HG03060 (cell line): ENCODE measurements at regions not wholly inside any gene's neighbourhood (a gene's known extent, or its start where the extent isn't known, plus 50 kb on each side); places are given as distances from the start of the nearest gene placed in this dataset.
A peak's percentile ranks its signal among the peaks of the same experiment; 100 is the strongest.

Experiments used
- ATAC-seq: cut with Tn5 transposase; IDR thresholded peaks from one replicate; pipeline ENCODE4 v1.9.1; 2021; ENCODE audit warnings: low read depth, moderate number of reproducible peaks; ENCODE audit not compliant: unreplicated experiment

DNA sequence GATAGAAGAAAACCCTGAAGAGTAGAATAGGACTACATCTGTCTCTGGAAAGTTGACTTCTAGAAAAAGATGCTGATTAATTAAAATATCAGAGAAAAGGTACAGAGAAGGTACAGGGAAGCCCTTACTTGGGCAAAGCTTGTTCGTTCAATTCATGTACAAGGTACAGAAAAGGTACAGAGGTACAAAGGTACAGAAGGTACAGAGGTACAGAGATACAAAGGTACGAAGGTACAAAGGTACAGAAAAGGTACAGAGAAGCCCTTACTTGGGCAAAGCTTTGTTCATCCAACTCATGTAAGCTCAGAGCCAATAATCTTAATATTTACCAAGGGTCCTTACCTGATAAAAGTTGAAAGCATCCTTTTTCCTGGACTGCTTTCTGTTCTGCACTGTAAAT, 182.3 kb downstream of the PCSK1 start:
- ATAC-seq, result no peak

DNA sequence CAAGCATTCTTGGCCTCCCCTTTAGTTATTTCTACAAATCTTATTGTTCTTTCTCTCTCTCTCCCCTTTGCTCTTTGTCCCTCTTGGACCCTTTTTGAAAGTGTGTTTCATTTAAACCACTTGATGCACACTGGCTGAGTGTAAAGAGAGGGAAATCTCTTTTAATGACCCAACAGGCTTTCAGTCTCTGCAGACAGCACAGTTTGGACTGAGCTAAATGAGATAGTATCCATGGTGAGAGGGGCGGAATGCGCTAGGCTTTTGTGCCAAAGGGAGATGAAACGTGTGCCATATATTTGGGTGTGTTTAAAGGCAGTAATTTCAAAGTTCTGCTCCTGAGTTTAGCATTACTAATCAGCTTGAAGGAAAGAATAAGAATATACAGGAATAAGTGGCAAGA, 184.9 kb downstream of the PCSK1 start:
- ATAC-seq, result no peak

GRCh38 chr5:96247708-96248107, 185.3 kb downstream of the PCSK1 start:
- ATAC-seq, result no peak

DNA sequence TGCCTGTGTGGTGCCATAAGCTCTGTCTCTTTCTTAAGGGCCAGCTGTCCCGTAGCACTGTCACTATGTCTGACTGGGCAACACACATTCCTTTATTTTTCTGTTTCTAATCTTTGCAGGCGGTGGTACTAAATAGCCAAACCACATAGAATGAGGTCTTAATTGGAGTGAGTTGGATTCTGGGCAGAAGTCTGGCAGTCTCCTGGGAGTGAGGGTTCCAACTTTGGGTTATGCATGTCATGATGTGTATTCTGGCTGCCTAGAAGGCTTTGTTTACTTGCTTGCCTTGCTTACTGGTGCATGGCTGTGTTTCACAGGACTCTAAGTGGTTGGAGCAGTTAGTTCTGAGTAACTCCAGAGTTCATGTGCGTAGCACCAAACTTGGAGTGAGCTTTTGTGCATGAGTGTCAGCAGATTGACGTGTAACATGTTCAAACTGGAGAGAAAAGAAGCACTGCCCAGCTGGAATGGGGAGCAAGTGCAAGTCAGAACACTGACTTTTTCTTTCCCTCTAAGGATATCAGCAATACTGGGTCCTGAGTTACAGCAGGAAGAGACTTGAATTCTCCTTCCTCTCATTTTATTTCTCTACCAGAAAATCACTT, 185.8 kb downstream of the PCSK1 start:
- ATAC-seq, result no peak

DNA sequence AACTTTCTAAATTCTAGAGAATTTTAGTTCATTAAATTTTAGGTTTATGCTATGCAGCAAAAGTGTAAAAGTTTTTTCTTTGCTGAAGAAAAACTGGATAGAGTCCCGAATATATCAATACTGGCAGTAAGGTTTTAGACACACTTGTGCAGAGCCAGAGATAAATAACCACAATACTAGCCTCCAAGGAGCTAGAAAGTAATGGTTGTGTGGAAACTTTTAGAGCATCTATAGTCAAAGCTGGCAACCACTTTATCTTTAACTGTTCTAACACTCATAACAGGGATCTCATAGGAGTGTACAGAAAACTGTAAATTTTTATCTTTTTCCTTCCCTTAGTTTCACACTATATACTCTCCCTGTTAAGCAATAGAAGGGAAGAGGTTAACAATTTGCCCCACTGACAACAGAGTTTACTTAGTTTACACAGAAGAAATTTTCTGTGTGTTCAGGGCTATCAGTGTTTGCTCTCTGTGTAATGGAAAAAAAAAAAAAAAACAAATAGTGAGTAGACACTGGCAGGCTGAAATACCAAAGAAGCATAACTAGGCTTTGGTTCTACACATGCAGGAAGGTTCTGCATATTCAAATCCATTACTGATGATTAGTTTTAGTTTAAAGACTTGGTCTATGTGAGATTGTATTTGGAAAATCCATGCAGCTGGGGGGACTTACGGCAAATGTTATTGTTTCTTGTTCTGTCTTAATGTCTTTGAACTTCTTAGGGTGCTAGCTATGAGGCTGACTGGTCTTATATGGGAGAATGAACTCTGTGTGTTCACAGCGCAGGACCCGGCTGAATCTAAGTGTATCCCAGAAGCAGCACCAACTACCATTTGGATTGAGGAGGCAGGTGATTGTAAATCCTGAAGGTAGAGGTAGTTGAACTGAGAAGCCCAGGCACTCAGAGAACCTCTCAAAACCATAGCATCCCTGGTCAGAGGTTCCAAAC, 187.6 kb downstream of the PCSK1 start:
- ATAC-seq, result no peak

DNA sequence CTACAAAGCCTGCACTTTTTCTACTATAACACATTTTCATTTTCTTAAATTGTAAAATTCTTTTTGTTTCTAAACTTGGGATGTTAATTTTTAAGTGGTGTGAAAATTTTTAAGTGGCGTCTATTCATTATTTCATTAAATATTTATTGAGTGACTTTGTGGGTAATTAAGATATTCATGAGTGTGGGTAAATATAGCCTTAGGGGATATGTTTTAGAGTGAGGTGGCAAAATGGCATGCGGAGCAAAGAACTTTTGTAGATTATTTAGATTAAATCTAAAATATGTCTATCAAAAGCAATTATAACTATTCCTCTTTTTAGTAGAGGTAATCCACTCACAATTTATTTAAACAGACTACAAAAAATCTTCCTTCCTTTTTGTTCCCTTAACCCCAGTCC, 188.4 kb downstream of the PCSK1 start:
- ATAC-seq, result no peak

GRCh38 chr5:96243862-96244261, 189.2 kb downstream of the PCSK1 start:
- ATAC-seq, result no peak

DNA sequence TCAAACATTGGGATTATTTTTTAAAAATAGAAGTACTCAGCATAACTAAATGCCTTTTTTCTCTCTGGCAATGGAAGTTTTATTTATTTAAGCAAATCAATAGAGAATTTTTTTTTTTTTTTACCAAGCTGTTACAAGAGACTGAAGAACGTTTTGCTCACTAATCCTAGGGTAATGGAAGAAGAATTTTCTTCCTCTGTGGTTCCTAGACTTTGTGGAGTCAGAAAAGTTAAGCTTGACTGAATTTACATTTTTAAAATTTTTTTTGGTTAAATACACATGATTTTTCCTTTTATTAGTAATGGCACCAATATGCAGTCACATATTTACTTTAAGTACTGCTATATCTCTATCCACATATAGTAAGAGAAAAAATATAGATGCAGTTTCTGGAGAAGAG, 189.8 kb downstream of the PCSK1 start:
- ATAC-seq, result no peak

DNA sequence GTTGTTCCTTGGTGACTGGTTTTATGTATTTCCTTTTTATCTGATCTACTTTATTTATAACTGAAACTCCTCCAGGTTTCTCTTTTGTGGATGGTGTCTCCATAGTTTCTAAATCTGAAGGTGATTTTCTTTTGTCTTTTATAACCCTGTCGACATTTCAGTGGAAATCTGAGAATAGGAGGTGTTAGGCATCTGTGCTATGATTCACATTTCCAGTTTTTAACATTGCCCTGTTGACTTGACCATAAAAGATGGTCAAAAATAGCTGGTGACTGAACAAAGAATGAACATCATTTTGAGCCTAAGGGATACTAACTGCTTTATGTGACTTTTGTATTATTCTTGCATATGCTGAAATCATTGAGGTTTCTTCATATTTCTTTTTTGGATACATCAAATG, 190.5 kb downstream of the PCSK1 start:
- ATAC-seq, result no peak

DNA sequence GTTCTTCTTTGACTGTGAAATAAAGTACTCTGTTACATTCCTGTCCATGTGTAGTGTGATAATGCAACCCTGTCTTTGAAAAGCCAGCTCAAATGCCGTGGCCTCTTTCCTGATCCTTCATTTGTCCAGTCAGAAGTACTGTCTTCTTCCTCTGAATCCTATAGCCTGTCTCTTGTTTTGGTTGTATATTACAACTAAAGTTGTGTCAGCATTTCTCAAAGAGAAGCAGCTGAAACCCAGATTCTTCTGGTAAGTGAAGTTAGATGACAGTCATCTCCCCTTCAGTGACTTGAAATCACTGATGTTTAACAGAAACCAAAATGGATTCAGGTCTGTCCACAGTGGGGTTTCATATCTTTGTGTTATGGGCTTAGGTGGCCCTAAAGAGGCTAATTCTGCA, 196.2 kb downstream of the PCSK1 start:
- no peak for ATAC-seq

DNA sequence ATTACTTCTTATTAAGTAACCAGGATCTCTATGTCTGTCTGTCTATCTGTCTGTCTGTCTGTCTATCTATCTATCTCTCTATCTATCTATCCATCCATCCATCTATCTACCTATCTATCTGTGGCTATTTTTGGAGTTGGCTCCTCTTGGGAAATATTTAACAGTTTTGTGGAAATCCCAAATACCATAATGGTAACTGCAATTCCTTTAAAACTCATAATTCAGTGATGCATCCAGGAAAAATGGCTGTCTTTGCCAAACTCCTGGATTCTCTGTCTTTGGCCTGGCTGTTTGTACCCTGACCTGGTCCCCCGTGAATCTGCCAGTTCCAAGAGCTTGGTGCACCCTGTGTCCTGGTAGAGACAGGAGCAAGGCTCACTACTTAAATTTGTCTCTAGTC, 197.0 kb downstream of the PCSK1 start:
- no peak for ATAC-seq

GRCh38 chr5:96235008-96235910, 197.8 kb downstream of the PCSK1 start:
- no peak for ATAC-seq

DNA sequence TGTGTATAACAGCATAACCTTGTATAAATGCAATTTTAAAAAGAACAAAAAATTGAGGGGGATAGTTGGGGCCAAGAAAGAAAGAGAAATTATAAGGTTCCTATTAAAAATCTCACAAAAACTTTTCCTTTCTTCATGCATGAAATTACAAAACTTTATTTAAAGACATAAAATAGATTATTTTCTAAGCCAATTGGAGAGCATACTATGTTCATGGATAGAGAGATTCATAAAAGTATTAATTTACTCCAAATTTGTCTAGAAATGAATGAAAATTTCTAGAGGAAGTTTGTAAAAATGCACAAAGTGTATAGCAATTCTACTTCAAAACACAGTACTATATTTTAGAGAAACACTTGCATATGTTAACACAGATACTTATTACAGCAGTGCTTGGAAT, 200.4 kb downstream of the PCSK1 start:
- no peak for ATAC-seq

- ATAC-seq, result no peak
Measured at GRCh38 chr5:96229188-96229587, 203.9 kb downstream of the PCSK1 start.

DNA sequence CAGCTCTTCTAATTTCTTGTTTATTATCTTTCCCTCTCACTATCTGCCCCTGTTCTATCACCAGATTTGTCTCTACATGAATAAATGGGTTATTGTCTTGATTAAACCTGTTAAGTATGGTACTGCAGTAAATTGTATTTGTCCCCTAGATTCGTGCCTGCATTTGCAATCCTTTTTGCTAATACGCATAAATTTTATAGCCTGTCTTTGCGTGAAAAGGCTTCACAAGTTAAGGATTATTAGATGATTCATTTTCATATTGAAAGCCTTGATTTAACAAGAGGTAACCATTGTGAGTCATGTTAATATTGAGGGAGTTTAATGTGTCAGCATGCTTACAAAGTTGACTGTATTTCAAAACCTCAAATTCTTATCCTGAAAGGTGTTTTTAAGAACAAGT, 204.6 kb downstream of the PCSK1 start:
- ATAC-seq, result no peak

DNA sequence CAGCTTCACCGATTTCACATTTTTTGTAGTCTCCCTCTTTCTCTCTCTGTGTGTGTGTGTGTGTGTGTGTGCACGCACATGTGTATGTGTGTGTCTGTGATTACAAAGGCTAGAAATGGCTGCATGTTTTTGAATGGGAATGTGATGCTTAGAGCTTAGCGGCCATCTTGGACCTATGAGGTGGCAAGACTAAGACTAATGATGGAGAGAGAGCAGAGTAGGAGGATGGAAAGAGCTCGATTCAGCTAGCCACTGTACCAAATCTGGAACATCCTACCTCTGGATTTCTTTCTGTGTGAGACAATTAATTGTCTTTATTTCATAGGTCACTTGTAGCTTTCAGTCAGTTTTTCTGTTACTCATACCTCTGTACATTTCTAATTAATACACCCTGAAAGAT, 205.1 kb downstream of the PCSK1 start:
- no peak for ATAC-seq

- ATAC-seq, result no peak
Measured at GRCh38 chr5:96226941-96227552, 206.0 kb downstream of the PCSK1 start.

- ATAC-seq, result no peak
Measured at GRCh38 chr5:96222129-96222528, 210.9 kb downstream of the PCSK1 start.

- peak; percentile 42 for ATAC-seq
Measured at GRCh38 chr5:96220610-96221390, 212.2 kb downstream of the PCSK1 start.
